Lung microvascular endothelial cell (primary cell): ENCODE measurements at regions not wholly inside any gene's neighbourhood (a gene's known extent, or its start where the extent isn't known, plus 50 kb on each side); places are given as distances from the start of the nearest gene placed in this dataset.

ENCODE experiments used
- DNase-seq, 2 donors: peaks; one replicate each; pipeline versions ENCODE4 v3.0.0 to v3.0.0-alpha.2; 2010; ENCODE audit warnings: low read depth in 2 of 2

DNA sequence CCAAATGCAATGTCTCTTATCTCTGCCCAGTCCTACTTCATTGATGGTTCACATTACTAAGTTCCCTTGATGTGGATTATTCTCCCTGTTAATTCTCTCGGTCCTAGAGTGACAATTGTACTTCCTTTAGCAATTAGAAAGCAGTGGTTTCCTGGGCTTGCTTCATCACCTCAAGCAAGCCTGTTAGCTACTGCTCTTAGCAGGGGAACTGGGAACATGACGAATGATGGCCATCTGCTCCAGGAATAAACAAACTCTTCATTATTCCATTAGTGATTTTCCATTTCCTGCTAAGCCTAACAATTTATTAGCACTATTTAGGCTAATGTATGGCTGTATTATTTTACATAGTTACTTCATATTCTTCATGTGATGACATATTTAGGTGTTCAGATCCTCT lies 331.8 kb downstream of the MTX2 start:
- no peak for DNase-seq

DNA sequence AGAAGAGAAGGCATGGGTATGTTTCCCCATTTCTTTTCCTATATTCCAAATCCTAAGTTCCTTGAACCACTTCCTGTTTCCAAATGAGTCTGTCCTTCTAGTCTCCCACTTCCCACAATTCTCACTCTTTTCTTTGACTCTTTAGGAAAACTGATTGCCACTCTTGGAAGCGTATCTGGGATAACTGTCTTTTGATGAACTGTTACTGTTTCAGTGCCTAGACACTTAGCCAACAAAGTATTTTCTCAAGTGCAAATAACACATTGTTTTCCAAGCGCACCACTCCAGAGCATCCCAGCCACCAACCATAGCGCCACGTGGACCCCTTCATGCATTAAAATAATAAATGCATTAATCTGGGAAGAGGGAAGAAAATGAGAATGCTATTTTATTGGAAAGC lies 342.8 kb downstream of the MTX2 start:
- no peak for DNase-seq

DNA sequence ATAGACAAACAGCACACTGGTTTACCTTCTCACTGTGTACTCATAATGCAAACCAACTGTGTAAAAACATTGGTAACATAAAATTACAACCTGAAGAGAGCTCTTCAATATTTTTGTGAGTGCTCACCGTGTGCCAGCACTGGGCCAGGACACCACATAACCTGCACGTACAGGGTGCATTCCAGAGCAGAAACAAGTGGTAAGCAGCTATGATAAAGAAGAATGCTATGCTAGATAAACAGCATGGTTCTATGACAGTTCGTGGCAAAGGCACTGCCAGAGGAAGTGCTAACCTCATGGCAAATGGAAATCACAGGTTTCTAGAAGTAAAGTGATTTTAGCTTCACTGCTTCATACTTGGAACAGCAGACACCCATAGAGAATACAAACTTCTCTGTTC lies 343.5 kb downstream of the MTX2 start:
- DNase-seq: peak in 1 of 2 donors; percentile 43

DNA sequence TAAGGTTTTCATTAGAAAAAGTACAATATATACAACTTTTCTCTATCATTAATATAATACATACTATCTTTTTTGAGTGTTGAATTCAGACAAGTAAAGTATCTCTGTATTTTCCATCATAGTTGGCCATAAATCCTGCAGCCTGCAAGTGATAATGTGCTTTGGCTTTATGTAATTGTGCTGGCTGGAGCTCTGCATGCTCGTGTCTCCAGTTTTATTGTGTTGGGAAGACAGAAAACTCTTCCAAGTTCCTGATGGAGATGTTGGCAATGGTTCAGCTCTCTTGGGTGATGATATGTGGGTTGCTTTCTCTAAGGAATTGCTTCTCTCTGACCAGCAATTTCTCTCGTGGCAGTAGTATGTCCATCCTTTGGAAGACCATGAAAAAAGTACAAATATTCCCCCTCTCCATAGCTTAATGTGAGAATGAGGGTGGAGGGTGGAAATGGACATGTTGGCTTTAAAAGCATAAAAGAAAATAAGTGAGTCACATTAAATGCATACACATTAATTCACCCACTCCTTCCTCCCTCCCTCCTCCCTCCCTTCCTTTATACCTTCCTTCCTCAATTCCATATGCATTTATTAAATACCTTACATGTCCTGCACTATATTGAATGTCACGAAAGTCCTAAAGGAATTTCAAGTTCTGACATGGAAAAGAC lies 344.2 kb downstream of the MTX2 start:
- DNase-seq: peak in 1 of 2 donors; percentile 40

DNA sequence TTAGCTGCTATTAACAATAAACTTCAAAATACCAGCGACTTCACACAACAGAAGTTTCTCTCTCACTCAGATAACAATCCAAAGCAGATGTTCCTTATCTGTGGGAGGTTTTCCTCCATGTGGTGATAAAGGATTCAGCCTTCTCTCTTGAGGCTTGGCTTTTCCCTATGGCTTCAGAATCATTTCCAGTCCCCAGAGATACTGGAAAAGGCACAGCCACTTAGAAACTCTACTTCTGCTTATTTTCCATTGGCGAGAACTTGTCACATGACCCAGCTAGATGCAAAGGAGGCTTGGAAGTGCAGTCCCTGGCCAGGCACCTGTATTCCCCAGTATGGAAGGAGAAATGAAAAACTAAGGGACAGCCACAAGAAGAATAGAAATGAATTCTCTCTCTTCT lies 344.8 kb downstream of the MTX2 start:
- peak in 1 of 2 donors; percentile 42 for DNase-seq

DNA sequence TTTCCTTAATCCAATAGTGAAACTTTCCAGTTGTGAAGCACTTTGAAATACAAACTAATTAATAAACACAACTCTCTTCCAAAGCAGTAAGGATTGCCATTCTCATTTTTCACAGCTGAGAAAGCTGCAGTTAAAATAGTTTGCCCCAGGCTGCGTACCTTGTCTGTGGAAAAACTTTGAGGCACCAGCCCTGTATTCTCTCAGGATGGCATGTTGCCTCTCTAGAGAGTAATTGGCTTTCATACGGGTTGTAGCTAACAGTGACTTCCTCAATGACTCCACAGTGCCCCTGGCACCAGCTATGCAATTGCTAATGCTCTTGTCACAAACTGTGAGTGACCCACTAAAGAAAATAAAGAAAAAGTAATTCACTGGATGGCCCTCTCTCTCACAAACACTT lies 345.7 kb downstream of the MTX2 start:
- peak in 1 of 2 donors; percentile 30 for DNase-seq

DNA sequence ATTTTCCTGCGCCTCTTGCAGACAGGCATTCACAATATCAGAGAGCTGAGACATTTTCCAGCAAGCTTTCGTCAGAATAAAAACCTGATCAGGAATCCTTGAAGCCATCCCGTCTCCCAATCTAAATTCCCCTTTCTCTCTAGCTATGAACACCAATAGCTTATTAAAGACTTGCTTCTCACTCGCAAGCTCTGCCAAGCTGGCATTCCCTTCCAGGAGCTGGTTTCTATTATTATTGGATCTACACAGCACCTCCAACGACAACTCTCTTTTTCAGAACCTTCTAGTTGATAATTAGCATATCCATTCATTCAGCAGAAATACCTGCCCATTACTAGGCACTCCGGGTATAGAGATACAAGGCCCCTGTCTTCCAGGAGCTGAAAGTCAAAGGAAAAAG lies 350.3 kb downstream of the MTX2 start:
- no peak for DNase-seq

DNA sequence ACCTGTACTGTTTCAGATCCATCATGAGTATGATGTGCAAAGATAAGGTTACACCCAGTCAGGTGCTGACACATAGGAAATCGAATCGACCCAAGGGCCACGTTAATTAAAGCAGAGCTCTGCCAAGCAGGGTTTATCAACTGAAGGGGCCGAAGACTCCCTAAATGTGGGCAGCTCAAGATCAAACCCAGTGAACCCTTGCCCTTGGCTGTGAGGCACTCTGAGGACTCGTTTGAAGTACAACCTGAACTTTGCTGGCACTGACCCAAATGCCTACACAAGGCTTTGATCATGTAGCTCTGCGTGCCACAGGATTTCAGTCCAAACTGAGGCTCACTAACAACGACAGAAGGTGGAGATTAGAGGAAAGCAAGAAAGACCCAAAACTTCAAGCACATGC lies 352.1 kb downstream of the MTX2 start:
- no peak for DNase-seq

DNA sequence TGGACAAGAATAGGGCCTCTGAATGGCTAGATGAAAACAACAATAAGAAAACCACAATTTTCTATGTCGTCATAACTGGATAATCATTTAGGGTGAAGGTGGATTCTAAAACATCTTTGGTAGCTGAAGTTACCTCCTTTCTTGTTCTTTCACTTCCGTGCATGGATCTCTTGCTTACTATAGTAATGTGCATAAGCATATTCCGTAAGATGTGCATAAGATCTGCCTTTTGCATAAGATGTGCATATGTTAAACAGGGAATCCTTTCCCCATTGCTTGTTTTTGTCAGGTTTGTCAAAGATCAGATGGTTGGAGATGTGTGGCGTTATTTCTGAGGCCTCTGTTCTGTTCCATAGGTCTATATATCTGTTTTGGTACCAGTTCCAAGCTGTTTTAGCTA lies 353.6 kb downstream of the MTX2 start:
- no peak for DNase-seq

DNA sequence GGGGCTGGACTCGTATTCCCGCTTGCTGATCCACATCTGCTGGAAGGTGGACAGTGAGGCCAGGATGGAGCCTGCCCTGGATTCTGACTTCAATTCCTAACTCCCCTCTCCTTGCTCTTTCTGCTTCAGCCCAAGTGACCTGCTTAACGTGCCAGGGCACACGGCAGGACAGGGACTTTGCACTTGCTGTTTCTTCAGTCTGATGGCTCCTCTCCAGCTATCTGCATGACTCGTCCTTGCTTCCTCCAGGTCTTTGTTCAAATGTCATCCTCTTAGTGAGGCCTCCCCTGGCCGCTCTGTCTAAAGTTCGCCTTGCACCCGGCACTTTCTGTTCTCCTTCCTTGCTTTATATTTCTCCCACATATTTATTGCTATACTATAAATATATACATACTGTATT lies 357.6 kb downstream of the MTX2 start:
- DNase-seq: no peak

DNA sequence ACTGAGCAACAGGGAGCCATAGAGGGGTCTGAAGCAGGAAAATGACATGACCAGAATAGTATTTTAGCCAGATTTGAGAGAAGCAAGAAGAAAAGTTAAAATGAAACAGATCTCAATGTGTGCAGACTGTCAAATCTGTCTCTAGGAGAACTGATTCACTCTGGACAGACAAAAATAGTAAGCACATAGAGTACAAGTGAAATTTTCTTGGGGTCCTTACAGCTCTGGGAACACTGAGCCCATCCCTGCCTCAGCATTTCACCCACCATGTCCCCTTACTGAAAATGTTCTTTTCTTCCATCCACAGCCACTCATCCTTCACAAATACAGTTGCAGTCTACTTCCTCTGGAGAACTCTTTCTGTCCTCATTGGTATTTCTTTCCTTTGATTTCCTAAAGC lies 359.2 kb downstream of the MTX2 start:
- DNase-seq: no peak

DNA sequence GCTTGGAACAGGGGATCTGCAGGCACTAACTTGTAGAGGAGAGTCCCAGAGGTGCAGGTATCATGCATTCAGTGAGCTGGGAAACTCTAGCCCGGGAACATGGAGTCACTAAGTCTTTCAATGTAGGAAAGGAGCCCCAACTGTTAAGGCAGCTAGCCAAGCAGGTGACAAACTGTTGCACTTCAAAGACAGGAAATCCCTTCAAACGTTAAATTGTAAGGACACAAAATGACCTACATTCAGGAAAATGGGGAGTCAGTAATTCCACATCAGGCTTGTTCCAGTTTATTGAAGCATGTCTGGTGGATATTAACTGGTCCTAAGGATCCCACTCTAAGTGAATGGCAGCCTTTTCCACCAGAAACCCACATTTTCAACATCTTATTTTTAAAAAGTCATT lies 364.5 kb downstream of the MTX2 start:
- DNase-seq: no peak

DNA sequence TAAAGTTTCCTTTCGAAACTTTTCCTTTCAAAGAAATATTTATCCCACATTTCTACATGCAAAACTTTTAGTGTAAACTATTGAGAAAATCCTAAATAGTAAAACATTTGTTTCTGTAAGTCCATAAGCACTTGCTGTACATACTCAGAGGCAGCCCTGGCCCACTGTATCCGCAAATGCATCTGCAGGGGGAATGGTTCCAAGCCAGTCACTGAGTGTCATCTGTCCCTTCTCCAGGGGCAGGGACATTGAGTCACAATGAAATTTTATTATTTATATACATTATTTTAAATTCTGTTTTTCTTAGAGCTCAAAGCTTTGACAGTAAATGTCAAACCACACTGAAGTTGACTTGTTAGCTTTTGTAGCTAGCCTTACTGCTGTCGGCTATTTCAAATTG lies 367.2 kb downstream of the MTX2 start:
- DNase-seq: peak in 1 of 2 donors; percentile 72

DNA sequence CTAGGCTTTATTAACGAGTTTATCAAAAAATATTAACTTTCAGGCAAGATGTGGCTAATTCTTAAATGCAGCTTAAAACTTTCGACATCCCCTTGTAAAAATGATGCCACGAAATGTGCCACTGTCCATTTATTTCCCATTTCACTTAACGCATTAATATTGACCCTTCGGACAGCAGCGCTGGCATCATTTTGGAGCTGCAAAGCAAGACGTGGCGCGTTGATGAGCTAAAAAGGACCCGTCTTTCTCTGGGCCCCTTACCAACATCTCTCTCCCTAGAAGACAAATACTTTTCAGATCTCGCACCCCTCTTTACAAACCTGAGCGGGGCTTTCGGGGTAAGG lies 367.9 kb downstream of the MTX2 start:
- peak in 1 of 2 donors; percentile 64 for DNase-seq

DNA sequence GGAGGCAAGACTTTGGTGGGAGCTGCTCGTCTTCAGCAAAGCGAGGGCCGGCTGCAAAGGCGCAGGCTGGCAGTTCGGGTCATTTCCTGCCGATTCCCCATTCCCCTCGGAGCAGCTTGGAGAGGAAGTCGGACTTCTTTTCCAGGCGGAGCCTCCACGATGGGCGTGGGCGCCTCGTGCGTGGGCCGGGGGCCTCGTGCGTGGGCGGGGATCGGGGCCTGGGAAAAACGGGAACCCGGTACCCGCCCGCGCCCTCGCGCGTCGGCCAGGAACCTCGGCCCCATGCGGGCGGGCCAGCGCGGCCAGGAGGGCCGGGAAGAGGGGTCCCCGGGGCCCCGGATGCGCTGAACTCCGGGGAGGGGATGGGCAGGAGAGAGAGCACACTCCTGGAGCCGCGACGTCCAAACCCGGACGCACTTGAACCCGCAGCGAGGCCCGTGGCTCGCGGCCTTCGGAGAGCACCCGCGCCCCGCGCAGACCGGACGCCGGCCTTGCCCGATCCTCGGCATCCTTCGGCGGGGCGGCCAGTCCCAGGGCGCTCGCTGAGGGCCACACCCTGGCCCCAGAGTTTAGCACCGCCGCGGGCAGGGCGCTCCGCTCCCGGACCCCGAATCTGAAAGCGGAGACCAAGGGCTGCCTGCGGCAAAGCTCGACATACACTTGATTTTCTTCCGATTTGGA lies 368.4 kb downstream of the MTX2 start:
- peak; percentile 23 to 82 for DNase-seq

DNA sequence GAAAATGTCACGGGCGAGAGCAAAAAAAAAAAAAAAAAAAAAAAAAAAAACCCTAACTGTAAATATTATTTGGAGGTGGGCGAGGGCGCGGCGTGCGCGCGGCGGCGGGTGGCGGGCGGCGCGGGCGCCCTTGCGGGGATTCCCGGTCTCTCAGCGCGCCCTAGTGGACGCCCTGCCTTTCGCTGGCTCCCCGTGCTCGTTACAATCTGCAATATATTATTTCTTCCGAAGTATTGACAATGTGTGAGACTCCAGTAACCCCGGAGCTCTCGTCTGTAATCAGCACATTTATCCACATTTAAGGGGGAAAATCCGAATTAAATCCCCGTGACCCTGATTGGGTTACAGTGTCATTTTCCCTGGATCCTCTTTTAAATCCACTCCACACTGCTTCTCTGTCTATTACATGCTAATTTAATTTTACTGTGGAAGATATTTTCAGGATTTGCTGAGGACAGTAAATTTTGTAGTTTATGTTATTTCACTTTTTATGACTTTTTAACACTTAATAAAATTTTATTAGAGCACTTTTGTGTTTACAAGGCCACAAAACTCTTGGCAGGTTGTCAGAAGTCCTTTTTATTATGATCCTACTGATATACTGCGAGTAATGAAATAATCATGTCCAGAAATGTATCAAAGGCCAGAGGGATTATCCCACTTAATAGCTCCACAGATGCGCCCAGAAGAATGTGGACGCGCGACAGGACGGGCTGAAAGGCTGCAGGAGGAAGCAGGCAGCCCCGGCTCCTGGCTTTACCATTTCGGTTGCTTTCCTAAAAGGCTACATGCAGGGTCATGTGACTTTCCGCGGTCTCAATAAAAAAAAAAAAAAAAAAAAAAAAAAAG lies 369.1 kb downstream of the MTX2 start:
- peak; percentile 62 to 89 for DNase-seq

DNA sequence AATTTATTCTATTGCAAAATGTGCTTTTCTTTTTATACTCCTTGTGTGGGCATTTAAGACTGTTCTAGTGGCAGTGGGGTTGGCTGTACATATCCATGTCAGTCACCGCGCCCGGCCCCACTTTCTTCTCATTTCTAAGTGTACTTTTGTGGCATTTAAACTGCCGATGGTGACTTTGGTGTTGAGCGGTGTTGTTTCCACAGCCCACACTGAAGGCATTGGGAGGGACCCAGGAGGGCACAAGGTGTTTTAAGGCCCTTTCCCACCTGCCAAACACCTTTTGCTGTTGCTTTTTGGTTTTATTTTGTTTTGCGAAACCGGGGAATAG lies 369.7 kb downstream of the MTX2 start:
- DNase-seq: no peak

DNA sequence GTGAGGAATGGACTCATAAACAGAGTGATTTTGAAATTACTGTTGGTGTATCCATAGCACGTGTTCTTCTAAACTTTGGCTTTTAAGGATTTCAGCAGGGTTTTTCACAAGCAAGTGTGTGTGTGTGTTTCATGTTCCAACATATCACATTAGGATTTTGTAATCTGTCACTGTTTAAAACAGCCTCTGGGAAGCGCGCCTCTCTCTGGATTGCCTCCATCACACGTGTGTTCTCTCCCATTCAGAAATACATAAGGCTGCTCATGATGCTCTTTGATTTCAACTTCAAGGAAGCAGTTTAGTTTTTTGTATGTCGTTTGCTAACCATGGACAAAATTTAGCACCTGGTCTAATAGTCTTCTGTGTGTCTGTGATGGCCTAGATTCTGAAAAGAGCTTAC lies 370.4 kb downstream of the MTX2 start:
- peak in 1 of 2 donors; percentile 40 for DNase-seq

DNA sequence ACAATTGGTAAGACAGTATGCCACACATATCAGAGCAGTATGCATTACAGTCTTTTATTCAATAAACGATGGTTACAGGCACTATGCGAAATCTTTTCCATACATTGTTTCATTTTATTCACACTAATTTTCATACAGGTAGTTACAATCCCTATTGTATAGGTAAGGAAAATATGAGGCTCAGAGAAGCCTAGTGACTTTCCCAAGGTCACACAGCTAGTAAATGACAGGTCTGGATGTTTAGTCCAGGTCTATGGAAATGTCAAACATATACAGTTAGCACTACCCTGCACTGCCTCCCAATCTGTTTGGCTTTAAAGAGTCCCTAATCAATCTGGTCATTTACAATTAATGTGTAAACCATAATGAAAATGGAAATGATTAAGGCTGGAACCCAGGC lies 372.2 kb downstream of the MTX2 start:
- no peak for DNase-seq

DNA sequence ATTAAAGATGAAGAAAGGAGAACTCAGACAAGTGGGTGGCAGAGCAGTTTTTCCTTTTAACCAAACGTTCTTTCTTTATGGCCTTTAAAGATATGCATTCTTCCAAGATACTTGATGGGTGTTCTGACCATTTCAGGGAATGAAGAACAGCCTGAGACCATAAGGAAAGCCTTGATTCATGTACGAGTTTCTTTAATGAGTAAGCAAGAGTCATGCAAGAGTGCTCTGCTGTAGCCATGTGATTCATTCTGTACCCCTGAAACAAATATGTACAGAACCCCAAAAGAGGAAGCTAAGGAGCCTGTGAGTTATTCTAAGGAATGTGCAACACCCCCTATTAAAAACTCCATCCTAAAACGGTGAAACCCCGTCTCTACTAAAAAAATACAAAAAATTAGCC lies 372.8 kb downstream of the MTX2 start:
- no peak for DNase-seq

DNA sequence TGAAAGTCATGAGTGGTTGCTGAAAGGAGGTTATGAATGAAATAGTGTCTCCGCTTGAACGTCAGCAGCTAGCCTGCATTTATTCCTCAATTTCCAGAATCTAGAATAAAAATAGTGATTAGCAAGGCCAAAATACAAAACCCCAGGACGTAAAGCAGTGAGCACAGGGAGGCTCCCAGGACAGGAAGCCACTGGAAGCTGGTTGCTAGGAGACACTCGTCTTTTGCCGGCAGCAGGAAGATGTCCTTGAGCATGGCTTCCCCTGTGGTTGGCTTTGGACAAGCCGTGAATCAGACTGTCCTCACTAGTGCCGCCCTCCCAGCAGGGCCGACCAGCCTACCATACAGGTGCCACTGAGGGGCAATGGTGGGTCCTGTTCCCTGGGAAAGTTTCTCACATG lies 374.4 kb downstream of the MTX2 start:
- DNase-seq: peak; percentile 66 to 93

DNA sequence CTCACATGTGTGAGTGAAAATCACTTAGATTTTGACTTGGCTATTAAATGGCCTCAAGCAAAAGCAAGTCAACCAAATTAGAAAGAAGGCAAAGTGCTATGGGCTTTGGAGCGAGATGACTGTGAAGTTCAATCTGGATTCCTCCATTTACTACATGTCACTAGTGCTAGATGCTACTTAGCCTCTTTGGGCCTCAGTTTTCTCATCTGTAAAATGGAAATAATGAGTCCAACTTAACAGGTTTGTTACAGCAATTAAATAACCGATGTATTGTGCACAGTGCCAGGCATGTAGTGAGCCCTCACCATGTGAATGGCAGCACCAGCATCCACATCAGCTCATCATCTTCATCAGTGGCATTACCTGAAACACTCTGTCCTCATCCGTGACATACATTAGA lies 376.3 kb downstream of the MTX2 start:
- DNase-seq: no peak
